Stimulated activated CD8-positive, alpha-beta memory T cell treated with anti-CD3 and anti-CD28 coated beads, Interleukin-4, amount 100 ng/mL, for 24 hours (primary cell): ENCODE measurements at regions not wholly inside any gene's neighbourhood (a gene's known extent, or its start where the extent isn't known, plus 50 kb on each side); places are given as distances from the start of the nearest gene placed in this dataset.
"Not testable (repeated sequence)": the region's sequence is repeated elsewhere in the genome, so short reads cannot be mapped to it uniquely, and the experiment has no call there.

Source experiments
- DNase-seq: peaks from one replicate; pipeline ENCODE4 v3.0.0-alpha.2; 2020; ENCODE audit warnings: low read depth

DNA sequence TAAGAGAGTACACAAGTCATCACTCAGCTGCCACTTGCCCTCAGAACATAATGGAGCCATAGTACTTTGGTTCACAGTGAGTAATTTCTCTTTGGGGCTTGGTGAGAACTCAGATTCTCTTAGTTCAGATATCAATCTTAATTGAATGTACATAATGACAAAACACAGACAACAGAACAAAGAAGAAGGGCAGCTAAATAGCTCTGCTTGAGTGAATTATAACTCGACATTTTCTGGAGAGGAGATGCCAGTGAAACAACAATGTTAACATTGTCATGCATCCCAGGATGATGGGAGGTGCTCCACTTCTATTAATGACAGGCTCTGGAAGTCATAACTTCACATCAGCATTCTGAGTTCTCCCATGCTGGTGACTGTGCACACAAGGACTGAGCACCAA is 508.1 kb downstream of the TMEM135 start:
- no peak for DNase-seq

DNA sequence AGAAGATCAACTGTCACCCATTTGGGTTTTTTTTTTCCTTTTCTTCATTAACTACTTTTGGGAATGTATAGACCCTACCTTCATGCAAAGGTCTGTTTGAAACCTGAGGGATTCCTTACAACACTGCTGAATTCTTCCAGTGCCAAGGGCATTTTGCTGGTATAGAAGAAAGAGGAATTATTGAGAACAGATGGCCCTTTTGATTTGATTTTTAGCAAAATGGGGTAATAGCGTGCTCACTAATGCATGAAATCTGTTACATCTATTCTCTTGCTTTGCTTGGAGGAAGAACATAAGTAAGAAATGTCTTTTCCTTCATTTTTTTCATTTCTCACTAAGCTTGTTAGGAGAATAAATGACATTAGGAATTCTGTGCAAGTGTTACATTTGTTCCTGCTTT is 501.9 kb downstream of the TMEM135 start:
- no peak for DNase-seq

DNA sequence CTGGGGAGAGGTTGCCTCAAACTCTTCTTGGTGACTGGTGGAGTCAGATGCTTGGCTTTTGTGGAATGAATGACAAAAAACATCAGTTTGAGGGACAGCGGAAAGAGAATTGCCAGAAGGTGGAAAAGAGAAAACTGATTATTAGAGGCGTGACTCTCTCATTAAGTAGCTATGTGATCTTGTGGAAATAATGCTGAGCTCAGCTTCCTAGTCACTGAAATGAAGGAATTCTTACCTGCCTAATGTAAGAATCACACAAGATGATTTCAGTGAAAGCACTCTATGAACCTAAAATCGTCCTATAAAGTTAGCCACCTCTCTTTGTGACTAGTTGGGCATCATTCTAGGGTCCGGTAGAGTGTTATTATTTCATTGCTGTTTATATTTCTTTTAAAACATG is 498.8 kb downstream of the TMEM135 start:
- no peak for DNase-seq

GRCh38 chr11:87536016-87536415 is 498.3 kb downstream of the TMEM135 start:
- DNase-seq: no peak

- no peak for DNase-seq
Observed at GRCh38 chr11:87535513-87535912, 497.8 kb downstream of the TMEM135 start.

DNA sequence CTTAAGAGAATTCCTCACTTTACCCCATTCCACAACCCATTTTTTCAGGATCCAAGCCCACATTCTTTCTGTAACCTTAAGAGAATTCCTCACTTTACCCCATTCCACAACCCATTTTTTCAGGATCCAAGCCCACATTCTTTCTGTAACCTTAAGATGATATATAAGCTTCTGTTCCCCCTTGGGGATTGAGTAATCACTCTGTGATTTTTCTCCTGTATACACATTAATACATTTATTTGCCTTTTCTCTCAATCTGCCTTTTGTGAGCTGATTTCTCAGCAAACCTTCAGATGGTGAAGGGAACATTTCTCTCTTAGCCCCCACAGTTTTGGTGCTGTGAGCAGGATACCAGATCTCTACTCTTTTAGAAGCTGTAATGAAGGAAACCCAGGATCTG is 494.1 kb downstream of the TMEM135 start:
- DNase-seq: not testable (repeated sequence)

GRCh38 chr11:87529486-87529885 is 491.8 kb downstream of the TMEM135 start:
- DNase-seq: no peak

GRCh38 chr11:87528752-87529151 is 491.0 kb downstream of the TMEM135 start:
- DNase-seq: no peak

DNA sequence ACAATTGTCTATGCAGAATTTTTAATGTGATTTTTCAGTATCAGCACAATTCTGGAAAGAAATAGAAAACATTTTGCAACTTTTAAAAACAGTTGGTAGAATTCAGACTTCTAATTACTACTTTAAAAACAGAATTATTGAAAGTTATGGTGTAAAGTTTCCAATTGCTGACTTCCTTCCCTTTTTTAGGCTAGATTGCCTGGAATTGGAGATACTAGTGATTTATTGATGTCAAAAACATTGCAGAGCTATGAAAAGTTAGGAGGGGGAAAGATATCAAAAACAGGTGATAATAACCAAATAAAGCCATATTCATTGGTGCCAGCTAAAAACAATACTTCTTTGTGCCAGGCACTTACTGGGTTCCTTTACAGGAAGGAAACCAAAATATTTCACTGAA is 485.5 kb downstream of the TMEM135 start:
- no peak for DNase-seq

DNA sequence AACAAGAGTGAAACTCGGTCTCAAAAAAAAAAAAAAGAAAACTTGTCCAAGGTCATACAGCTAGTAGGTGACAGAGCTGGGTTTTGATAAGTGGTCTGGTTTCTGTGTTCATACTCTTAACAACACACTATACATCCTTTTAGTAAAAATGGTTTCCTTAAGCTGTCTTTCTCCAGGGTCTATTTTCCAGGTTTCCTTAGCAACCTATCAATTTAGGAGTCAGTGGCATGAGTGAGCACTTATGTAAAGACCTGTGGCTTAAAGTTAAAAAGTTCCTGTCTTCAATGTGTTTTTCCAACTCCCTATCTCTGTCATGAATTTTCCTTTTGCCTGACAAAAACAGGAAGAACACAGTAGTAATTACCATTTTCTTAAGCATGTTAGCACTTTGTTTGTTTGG is 480.5 kb downstream of the TMEM135 start:
- no peak for DNase-seq

- DNase-seq: no peak
Observed at GRCh38 chr11:87517351-87517750, 479.6 kb downstream of the TMEM135 start.

DNA sequence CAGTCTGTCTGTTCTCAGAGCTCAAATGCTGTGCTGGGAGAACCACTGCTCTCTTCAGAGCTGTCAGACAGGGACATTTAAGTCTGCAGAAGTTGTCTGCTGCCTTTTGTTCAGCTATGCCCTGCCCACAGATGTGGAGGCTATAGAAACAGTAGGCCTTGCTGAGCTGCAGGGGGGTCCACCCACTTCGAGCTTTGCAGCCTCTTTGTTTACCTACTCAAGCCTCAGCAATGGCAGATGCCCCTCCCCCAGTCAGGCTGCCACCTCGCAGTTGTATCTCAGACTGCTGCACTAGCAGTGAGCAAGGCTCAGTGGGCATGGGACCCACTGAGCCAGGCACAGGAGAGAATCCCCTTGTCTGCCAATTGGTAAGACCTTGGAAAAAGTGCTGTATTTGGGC is 470.0 kb downstream of the TMEM135 start:
- not testable (repeated sequence) for DNase-seq

GRCh38 chr11:87506946-87507345 is 469.2 kb downstream of the TMEM135 start:
- DNase-seq: not testable (repeated sequence)

DNA sequence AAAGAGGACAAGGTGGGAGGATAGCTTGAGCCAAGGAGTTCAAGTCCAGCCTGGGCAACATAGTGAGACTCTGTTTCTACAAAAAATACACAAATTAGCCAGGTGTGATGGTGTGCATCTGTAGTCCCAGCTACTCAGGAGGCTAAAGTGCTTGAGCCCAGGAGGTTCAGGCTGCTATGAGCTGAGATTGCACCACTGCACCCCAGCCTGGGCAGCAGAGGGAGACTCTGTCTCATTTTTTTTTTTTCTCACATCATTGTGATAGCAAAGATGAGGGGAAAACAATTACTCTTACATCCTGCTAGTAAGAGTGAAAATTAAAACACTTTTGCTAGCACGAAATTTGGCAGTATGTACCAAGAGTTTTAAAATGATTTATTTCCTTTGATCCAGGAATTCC is 463.7 kb downstream of the TMEM135 start:
- DNase-seq: no peak

- DNase-seq: not testable (repeated sequence)
Observed at GRCh38 chr11:87494936-87495335, 457.2 kb downstream of the TMEM135 start.

GRCh38 chr11:87494026-87494425 is 456.3 kb downstream of the TMEM135 start:
- DNase-seq: not testable (repeated sequence)

DNA sequence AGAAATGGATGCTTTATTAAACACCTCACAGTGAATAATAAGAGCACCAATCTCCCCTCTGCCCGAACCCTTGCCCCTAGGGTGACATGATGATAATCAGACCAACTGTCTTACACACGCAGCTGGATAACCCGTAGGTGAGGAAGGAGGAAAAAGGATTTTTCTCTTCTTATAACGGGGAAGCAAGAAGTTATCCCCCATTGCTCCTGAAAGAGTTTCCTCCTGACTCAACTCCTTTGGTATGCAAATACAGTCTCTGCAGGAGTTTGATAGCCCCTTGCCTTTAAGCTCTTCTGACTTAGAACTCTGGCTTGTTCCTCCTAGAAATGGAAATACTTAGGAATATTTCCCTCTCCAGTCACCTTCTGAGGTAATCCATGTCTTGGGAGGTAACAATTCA is 455.8 kb downstream of the TMEM135 start:
- no peak for DNase-seq

- DNase-seq: no peak
Observed at GRCh38 chr11:87491381-87491780, 453.6 kb downstream of the TMEM135 start.

- no peak for DNase-seq
Observed at GRCh38 chr11:87490671-87491070, 452.9 kb downstream of the TMEM135 start.

DNA sequence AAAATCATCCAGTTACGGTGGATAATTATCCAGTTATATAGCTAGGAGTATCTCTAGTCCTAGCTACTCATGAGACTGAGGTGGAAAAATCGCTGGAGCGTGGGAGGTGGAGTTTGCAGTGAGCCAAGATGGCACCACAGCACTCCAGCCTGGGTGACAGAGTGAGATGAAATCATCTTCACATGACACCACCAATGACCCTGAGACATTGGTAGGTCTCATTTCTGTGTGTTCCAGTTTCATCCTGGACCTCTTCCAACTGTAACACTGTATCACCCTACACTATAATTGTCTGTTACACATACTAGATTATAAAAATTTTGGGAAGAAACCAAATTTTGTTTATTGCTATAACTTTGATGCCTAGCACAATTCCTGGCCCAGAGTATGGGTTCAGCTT is 446.8 kb downstream of the TMEM135 start:
- no peak for DNase-seq

- no peak for DNase-seq
Observed at GRCh38 chr11:87477321-87477720, 439.6 kb downstream of the TMEM135 start.

DNA sequence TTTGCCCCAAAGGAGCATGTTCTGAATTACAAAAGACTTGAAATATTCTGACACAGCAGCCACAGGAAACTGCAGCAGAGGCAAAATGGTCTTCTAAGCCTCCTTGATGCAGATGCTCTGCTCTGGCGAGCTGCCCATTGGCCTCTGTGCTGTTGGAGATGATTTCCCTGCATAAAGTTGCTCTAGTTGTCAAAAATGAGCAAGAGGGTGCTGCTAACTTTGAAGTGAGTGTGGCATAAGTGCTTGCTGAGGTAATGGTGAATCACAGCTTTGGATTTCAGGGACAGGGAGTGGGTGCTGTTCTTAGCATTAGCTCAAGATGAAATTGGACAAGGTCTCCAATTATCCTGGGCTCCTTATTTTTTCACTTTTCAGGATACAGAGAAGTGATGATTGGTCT is 435.4 kb downstream of the TMEM135 start:
- DNase-seq: no peak

GRCh38 chr11:87466223-87466622 is 428.5 kb downstream of the TMEM135 start:
- DNase-seq: no peak

DNA sequence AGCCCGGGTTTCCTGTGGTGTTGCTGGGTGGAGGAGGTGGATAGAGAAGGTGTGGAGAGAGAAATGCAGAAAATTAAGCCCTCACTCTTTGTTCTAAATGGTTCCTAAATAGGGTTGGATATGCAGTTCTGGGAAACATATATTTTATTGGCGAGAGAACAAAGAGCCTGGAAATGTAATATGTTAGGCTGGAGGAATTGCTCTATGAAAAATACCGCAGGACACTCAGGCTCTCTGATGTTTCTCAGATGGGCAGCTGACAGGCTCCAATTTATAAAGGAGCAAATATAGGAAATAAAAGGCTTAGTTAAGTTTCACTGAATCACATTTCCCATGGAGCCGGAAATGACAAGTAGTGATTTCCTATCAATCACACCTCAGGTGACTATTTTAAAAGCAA is 428.0 kb downstream of the TMEM135 start:
- DNase-seq: no peak

GRCh38 chr11:87463486-87464102 is 425.9 kb downstream of the TMEM135 start:
- no peak for DNase-seq
